Neural cell (in vitro differentiated cells): ENCODE measurements at regions not wholly inside any gene's neighbourhood (a gene's known extent, or its start where the extent isn't known, plus 50 kb on each side); places are given as distances from the start of the nearest gene placed in this dataset.
"Not testable (repeated sequence)": the region's sequence is repeated elsewhere in the genome, so short reads cannot be mapped to it uniquely, and the experiment has no call there.

ENCODE experiments used
- H2AFZ ChIP-seq: fragments of 200-600, 300-800 bp; sonication (generic), shearing (Covaris generic); 2 replicates; pipeline ENCODE4 v1.6.0; 2014; ENCODE audit warnings: low read depth, mild to moderate bottlenecking, antibody characterized with exemption, low read length, moderate library complexity
- H3F3A ChIP-seq: fragments of 200-600 bp; shearing (Covaris generic); 2 replicates; pipeline ENCODE4 v1.6.1; 2016; ENCODE audit warnings: mild to moderate bottlenecking, moderate library complexity, mixed read lengths, antibody characterized with exemption, low read length; ENCODE audit not compliant: insufficient read depth, poor library complexity, severe bottlenecking
- H3K27ac ChIP-seq: fragments of 200-600, 300-800 bp; sonication (generic), shearing (Covaris generic); 2 replicates; pipeline ENCODE4 v1.5.1; 2014; ENCODE audit warnings: mild to moderate bottlenecking, low read length, moderate library complexity
- H3K27me3 ChIP-seq: fragments of 300-800, 200-600 bp; sonication (generic), shearing (Covaris generic); 2 replicates; pipeline ENCODE4 v1.6.0; 2014; ENCODE audit warnings: mild to moderate bottlenecking, low read depth, low read length, moderate library complexity; ENCODE audit not compliant: insufficient read depth
- H3K36me3 ChIP-seq: fragments of 300-800, 200-600 bp; sonication (generic), shearing (Covaris generic); 2 replicates; pipeline ENCODE4 v1.5.1; 2014; ENCODE audit warnings: mild to moderate bottlenecking, antibody characterized with exemption, low read length, moderate library complexity; ENCODE audit not compliant: insufficient read depth
- H3K4me2 ChIP-seq: fragments of 300-800, 200-600 bp; sonication (generic), shearing (Covaris generic); 2 replicates; pipeline ENCODE4 v1.6.0; 2014; ENCODE audit warnings: mild to moderate bottlenecking, low read length
- H3K4me3 ChIP-seq: fragments of 300-800, 200-600 bp; sonication (generic), shearing (Covaris generic); 2 replicates; pipeline ENCODE4 v1.5.1; 2014; ENCODE audit warnings: mild to moderate bottlenecking, low read length, moderate library complexity
- H3K79me2 ChIP-seq: fragments of 200-600 bp; shearing (Covaris generic); replicated peaks from 2 replicates; pipeline ENCODE4 v1.6.0; 2014; ENCODE audit warnings: mild to moderate bottlenecking, low read length, moderate library complexity; ENCODE audit not compliant: insufficient read depth
- H3K9ac ChIP-seq: fragments of 300-800, 200-600 bp; sonication (generic), shearing (Covaris generic); 2 replicates; pipeline ENCODE4 v1.6.1; 2016; ENCODE audit warnings: mild to moderate bottlenecking, low read length, mixed read lengths
- H3K9me2 ChIP-seq: fragments of 200-600 bp; shearing (Covaris generic); 2 replicates; pipeline ENCODE4 v1.6.1; 2016; ENCODE audit warnings: mild to moderate bottlenecking, low read length, mixed read lengths; ENCODE audit not compliant: insufficient read depth
- H3K9me3 ChIP-seq: fragments of 200-600, 300-800 bp; sonication (generic), shearing (Covaris generic); 2 replicates; pipeline ENCODE4 v1.6.1; 2016; ENCODE audit warnings: mild to moderate bottlenecking, mixed run types, low read length, moderate library complexity, mixed read lengths
- H4K20me1 ChIP-seq: fragments of 200-600 bp; shearing (Covaris generic); 2 replicates; pipeline ENCODE4 v1.6.1; 2016; ENCODE audit warnings: mild to moderate bottlenecking, mixed run types; ENCODE audit not compliant: insufficient read depth
- CTCF ChIP-seq: fragments of 450-650 bp; IDR thresholded peaks from 2 replicates; pipeline ENCODE4 v1.5.1; 2014; ENCODE audit warnings: antibody characterized with exemption, mild to moderate bottlenecking, moderate library complexity; ENCODE audit not compliant: poor library complexity, severe bottlenecking
- EP300 ChIP-seq: fragments of 450-650 bp; conservative IDR thresholded peaks from 2 replicates; pipeline ENCODE4 v1.6.1; 2014; ENCODE audit warnings: antibody characterized with exemption, mild to moderate bottlenecking, moderate library complexity; ENCODE audit not compliant: poor library complexity, severe bottlenecking
- EZH2 ChIP-seq: fragments of 200-600, 300-800 bp; shearing (Covaris generic), sonication (generic); IDR thresholded peaks from 2 replicates; pipeline ENCODE4 v1.6.1; 2014; ENCODE audit warnings: antibody characterized with exemption, low read length, borderline replicate concordance, mild to moderate bottlenecking; ENCODE audit not compliant: insufficient read depth, poor library complexity, severe bottlenecking
- MXI1 ChIP-seq: fragments of 450-650 bp; conservative IDR thresholded peaks from 2 replicates; pipeline ENCODE4 v1.6.1; 2014; ENCODE audit warnings: antibody characterized with exemption, mild to moderate bottlenecking; ENCODE audit not compliant: poor library complexity, severe bottlenecking
- POLR2AphosphoS5 ChIP-seq: IDR thresholded peaks from 2 replicates; pipeline ENCODE4 v1.6.1; 2012
- RAD21 ChIP-seq: fragments of 450-650 bp; conservative IDR thresholded peaks from 2 replicates; pipeline ENCODE4 v1.6.1; 2014; ENCODE audit warnings: antibody characterized with exemption, mild to moderate bottlenecking, moderate library complexity
- REST ChIP-seq: IDR thresholded peaks from 2 replicates; pipeline ENCODE4 v1.6.1; 2012; ENCODE audit warnings: borderline replicate concordance
- SMC3 ChIP-seq: fragments of 450-650 bp; conservative IDR thresholded peaks from 2 replicates; pipeline ENCODE4 v1.6.1; 2014; ENCODE audit warnings: antibody characterized with exemption, mild to moderate bottlenecking, moderate library complexity; ENCODE audit not compliant: poor library complexity
- TAF1 ChIP-seq: IDR thresholded peaks from 2 replicates; pipeline ENCODE4 v1.6.1; 2012; ENCODE audit warnings: low read depth

GRCh38 chr4:75255261-75255660, 258.9 kb downstream of the RCHY1 start:
- no peaks in the 10 kb centered on the region for H3K36me3 ChIP-seq
- H2AFZ ChIP-seq, result no peak overlapping the region
- TF ChIP-seq POLR2AphosphoS5, result no peak
- TF ChIP-seq MXI1, result no peak
- TF ChIP-seq EZH2, result no peak
- TF ChIP-seq CTCF, result no peak

GRCh38 chr4:75254745-75255144, 259.5 kb downstream of the RCHY1 start:
- no peaks in the 10 kb centered on the region for H3K9me3 ChIP-seq
- H3K27ac ChIP-seq, result no peak overlapping the region
- H3K4me2 ChIP-seq, result no peak overlapping the region
- H4K20me1 ChIP-seq, result no peaks in the 10 kb centered on the region
- H3F3A ChIP-seq, result no peaks in the 10 kb centered on the region
- H2AFZ ChIP-seq, result no peak overlapping the region
- no peaks in the 10 kb centered on the region for H3K9me2 ChIP-seq
- H3K36me3 ChIP-seq, result no peaks in the 10 kb centered on the region
- no peak overlapping the region for H3K4me3 ChIP-seq
- no peak overlapping the region for H3K9ac ChIP-seq
- no peaks in the 10 kb centered on the region for H3K27me3 ChIP-seq
- no peaks in the 10 kb centered on the region for H3K79me2 ChIP-seq
- TF ChIP-seq SMC3 (no peak), RAD21 (no peak), EZH2 (no peak), POLR2AphosphoS5 (no peak), REST (no peak), TAF1 (no peak), MXI1 (no peak), EP300 (no peak), CTCF (no peak)

More at GRCh38 chr4:75255261-75255660, 258.9 kb downstream of the RCHY1 start:
- Histone ChIP-seq H3K79me2 (no peaks in the 10 kb centered on the region), H3K9me2 (no peaks in the 10 kb centered on the region), H3K4me3 (no peak overlapping the region), H3F3A (no peaks in the 10 kb centered on the region), H3K9me3 (no peaks in the 10 kb centered on the region), H3K9ac (no peak overlapping the region), H3K4me2 (no peak overlapping the region), H3K27ac (no peak overlapping the region), H3K27me3 (no peaks in the 10 kb centered on the region), H4K20me1 (no peaks in the 10 kb centered on the region)

GRCh38 chr4:75253094-75253493, 261.1 kb downstream of the RCHY1 start:
- H3K36me3 ChIP-seq, H3K79me2 ChIP-seq, H3F3A ChIP-seq, H4K20me1 ChIP-seq, H3K9me2 ChIP-seq, H3K9me3 ChIP-seq, H3K4me3 ChIP-seq, H3K27me3 ChIP-seq, H3K9ac ChIP-seq, H3K27ac ChIP-seq, H3K4me2 ChIP-seq, H2AFZ ChIP-seq: not testable (repeated sequence)
